HG02852 (cell line): ENCODE measurements at regions not wholly inside any gene's neighbourhood (a gene's known extent, or its start where the extent isn't known, plus 50 kb on each side); places are given as distances from the start of the nearest gene placed in this dataset.
"Not testable (repeated sequence)": the region's sequence is repeated elsewhere in the genome, so short reads cannot be mapped to it uniquely, and the experiment has no call there.

Experiments
- ATAC-seq: cut with Tn5 transposase; IDR thresholded peaks from one replicate; pipeline ENCODE4 v1.9.1; 2021; ENCODE audit warnings: mild to moderate bottlenecking, moderate library complexity; ENCODE audit not compliant: unreplicated experiment

- ATAC-seq, result no peak
These were observed 881.8 kb downstream of the FSCB start for GRCh38 chr14:43625294-43625693.

GRCh38 chr14:43621282-43621681 lies 885.8 kb downstream of the FSCB start:
- no peak for ATAC-seq

DNA sequence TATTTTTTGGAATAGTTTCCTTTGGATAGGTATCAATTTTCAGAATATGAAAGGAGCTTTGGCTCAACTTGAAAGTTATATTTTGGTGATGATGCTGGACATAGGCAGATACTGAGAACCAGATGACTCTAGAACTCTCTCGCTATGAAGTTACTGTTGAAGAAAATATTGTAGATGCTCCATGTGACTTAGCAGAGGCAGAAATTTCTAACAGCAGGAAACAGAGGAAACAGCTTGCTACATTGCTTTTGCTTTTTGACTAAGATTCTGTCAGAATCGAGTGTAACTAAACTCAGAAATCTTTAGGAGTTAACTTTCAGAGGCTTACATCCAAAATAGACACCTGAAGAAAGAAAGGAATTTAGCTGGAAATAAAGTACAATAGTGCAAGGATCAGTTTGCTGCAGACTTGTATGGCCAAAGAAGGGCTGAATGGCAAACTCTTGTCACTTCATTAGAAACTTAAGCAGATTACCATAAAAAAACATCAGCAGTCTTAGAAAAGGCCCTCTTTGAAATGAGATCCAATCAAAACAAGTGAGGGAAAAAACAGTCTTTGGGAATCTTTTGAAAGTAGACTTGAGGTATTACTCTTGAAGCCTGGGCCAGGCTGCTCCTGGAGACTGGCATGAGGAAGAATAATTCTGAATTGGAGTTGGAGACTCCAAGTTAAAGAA lies 911.8 kb downstream of the FSCB start:
- no peak for ATAC-seq

- ATAC-seq, result no peak
These were observed 915.3 kb downstream of the FSCB start for GRCh38 chr14:43591776-43592175.

GRCh38 chr14:43587183-43587582 lies 919.9 kb downstream of the FSCB start:
- no peak for ATAC-seq

DNA sequence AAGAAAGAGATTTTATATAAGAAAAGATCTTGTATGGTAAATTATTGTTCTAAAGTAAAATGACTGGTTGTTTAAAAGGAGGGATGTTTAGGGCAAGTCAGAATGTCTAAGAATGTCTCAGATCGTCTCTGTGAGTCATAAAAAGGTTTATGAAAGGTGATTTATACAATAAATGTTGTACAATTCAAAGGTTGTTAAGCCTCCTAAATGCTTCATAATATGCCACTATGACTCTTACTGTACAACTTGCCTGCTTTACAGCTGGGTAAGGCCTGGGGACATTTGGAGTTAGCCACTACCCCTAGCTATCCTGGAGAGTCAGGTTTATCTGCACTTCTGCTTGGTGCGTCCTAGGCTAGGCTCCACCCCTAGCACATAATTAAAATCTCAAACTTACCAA lies 927.4 kb downstream of the FSCB start:
- no peak for ATAC-seq

- no peak for ATAC-seq
These were observed 939.1 kb downstream of the FSCB start for GRCh38 chr14:43568022-43568421.

DNA sequence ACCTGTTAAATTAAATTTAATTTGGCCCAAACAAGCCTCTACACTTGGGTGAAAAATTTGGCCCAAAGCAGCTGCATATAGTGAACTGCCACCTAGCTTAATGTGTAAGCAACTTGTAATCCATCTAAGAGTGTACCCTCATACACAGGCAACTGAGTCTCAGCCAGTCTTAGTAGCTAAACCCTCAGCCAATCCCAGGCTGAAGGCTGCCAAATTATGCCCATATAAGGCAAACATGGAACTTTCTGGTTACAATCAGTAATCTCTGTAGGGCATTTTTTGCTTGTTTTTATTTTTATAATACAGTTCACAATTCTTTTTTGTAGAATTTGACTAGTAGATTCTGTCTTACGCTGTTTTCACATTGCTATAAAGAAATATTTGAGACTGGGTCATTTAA lies 958.7 kb downstream of the FSCB start:
- ATAC-seq, result no peak

- ATAC-seq, result not testable (repeated sequence)
These were observed 959.5 kb downstream of the FSCB start for GRCh38 chr14:43547596-43547995.

DNA sequence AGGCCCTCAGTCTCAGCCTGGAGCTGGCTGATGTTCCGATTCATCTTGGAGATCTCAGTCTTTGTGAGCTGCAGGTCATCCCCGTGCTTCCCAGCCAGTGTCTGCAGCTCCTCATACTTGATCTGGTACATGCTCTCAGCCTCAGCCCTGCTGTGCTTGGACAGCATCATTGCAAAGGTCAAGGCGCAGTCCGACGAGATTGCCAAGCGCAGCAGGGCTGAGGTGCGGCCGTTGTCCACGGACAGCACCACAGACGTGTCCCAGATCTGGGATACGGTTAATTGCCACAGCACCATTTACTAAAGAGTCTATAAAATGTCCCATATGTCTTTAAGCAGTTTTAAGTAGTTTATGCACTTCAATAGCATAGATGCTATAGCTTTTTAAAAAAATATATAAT lies 965.7 kb downstream of the FSCB start:
- no peak for ATAC-seq

DNA sequence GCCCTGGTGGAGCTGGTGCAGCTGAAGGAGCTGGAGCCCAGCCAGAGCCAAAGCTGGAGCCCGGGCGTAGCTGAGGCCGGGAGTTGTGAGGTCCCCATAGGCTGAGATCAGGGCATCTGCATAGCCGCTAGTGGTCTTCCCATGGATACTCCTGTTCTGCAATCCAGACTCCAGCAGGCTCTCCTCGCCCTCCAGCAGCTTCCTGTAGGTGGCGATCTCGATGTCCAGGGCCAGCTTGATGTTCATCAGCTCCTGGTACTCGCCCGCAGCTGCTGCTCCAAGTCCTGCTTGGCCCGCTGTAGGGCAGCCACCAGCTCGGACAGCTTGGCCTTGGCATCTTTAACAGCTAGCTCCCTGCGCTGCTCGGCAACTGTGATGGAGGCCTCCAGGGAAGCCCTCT lies 966.1 kb downstream of the FSCB start:
- no peak for ATAC-seq

DNA sequence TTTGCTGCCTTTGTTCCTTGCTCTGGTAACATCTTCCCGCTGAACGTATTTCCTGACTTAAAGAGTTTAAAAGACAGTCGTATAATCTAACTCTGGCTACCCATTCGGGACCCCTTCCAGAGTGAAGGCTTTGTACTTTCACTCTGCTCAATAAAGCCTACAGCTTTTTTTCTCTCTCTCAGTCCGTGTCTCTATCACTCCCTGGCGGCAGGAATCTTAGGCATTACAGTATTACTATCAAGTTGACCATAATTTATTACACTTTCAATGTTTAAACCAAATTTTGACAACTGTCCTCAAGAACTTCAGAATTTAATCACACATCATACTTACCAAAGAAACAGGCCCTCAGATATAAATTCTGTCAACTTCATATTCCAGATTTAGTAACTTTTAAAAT lies 967.9 kb downstream of the FSCB start:
- no peak for ATAC-seq

- ATAC-seq, result no peak
These were observed 971.7 kb downstream of the FSCB start for GRCh38 chr14:43535231-43535838.

GRCh38 chr14:43532825-43533416 lies 974.2 kb downstream of the FSCB start:
- ATAC-seq, result no peak

GRCh38 chr14:43528321-43528720 lies 978.8 kb downstream of the FSCB start:
- ATAC-seq, result no peak

- ATAC-seq, result no peak
These were observed 981.4 kb downstream of the FSCB start for GRCh38 chr14:43525658-43526057.

DNA sequence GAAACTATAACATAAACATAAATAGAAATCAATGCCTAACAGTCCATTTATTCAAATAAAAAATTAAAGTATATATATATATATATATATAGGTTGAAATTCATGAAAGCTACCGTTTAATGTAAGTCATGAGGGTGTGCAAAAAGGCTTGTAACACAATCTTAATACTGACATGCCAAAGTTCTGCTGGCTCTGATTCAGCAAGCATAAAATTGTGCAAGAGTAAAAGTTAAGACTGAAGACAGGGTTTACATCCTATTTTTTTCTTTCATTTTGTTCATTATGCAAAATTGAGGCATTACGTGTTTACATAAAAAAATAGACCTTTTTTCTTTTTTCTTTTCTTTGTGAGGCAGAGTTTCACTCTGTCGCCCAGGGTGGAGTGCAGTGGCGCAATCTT lies 984.2 kb downstream of the FSCB start:
- no peak for ATAC-seq

GRCh38 chr14:43522191-43522590 lies 984.9 kb downstream of the FSCB start:
- ATAC-seq, result no peak

DNA sequence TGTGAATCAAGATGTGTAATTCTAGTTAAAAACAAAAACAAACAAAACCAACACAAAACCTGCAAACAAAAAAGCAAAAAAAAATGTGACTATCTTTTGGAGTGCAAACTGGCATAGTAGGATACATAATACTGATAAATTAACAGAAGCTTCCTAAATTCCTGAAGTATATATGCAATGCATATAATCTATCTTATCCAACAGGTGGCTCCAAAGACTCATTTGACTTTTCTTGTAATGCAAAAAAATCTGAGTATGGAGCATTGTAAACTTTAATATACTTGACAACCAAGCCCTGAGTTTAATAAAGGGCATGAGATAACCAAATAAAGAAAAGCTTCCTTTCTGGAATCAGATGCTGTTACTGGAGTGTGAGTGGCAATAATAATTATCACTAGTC lies 1003.6 kb downstream of the FSCB start:
- ATAC-seq, result no peak

DNA sequence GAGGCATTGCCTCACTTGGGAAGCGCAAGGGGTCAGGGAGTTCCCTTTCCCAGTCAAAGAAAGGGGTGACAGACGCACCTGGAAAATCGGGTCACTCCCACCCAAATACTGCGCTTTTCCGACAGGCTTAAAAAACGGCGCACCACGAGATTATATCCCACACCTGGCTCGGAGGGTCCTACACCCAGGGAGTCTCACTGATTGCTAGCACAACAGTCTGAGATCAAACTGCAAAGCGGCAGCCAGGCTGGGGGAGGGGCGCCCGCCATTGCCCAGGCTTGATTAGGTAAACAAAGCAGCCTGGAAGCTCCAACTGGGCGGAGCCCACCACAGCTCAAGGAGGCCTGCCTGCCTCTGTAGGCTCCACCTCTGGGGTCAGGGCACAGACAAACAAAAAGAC lies 1014.7 kb downstream of the FSCB start:
- not testable (repeated sequence) for ATAC-seq

DNA sequence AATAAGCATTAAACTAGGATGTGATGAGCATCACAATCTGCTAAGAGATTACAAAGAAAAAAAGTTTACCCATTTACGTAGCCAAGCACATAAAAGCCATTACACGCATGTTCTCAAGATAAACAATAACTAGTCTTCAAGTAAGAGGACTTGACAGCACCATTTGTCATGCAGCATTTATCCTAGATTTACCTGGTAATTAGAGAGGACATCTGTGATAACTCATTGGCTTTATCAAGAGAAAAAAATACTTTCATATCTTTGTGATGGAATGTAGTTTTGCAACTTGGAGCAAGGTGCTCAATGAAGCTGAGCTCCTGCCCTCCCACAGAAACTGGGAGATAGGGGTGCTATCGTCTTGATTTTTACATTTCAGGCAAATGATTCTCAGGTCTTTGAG lies 1023.7 kb downstream of the FSCB start:
- ATAC-seq, result no peak

GRCh38 chr14:43481864-43482263 lies 1025.2 kb downstream of the FSCB start:
- ATAC-seq, result no peak

GRCh38 chr14:43480976-43481375 lies 1026.1 kb downstream of the FSCB start:
- ATAC-seq, result no peak
